ENCODE measurements at regions not wholly inside any gene's neighbourhood (a gene's known extent, or its start where the extent isn't known, plus 50 kb on each side); places are given as distances from the start of the nearest gene placed in this dataset.

DNA sequence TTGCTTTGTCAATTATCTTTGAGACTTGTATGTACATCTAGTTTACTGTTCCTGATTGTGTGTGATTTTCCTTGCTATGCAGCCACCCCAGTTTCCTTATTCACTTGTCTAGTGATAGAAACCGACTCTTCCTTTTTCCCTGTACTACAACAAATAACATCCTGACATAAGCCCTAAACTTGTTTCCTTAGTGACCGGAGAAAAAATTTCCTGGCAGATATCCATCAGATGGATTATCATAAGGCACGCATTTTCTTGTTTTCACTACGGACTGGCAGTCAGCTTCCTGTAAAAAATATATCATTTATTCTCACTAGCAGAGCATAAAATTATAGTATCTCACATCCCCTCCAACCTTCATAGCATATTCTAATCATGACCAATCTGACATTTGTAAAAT is 410.7 kb downstream of the CENPC start:
- Mint-ChIP-seq H3K4me3 (no peak overlapping the region), H3K27me3 (ENCODE audit: low read depth) (no peaks in the 10 kb centered on the region), H3K27ac (ENCODE audit: unreplicated experiment) (no peak overlapping the region), H3K9me3 (no peaks in the 10 kb centered on the region), H3K4me1 (peaks cover 11% of the 10 kb centered on the region), H3K36me3 (ENCODE audit: low read depth) (no peaks in the 10 kb centered on the region)
- TF ChIP-seq, protein P1, sequence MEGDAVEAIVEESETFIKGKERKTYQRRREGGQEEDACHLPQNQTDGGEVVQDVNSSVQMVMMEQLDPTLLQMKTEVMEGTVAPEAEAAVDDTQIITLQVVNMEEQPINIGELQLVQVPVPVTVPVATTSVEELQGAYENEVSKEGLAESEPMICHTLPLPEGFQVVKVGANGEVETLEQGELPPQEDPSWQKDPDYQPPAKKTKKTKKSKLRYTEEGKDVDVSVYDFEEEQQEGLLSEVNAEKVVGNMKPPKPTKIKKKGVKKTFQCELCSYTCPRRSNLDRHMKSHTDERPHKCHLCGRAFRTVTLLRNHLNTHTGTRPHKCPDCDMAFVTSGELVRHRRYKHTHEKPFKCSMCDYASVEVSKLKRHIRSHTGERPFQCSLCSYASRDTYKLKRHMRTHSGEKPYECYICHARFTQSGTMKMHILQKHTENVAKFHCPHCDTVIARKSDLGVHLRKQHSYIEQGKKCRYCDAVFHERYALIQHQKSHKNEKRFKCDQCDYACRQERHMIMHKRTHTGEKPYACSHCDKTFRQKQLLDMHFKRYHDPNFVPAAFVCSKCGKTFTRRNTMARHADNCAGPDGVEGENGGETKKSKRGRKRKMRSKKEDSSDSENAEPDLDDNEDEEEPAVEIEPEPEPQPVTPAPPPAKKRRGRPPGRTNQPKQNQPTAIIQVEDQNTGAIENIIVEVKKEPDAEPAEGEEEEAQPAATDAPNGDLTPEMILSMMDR (conservative IDR thresholded peaks at IDR 0.05): no peak
- DNase-seq (ENCODE audit: low read depth, low spot score): no peak

DNA sequence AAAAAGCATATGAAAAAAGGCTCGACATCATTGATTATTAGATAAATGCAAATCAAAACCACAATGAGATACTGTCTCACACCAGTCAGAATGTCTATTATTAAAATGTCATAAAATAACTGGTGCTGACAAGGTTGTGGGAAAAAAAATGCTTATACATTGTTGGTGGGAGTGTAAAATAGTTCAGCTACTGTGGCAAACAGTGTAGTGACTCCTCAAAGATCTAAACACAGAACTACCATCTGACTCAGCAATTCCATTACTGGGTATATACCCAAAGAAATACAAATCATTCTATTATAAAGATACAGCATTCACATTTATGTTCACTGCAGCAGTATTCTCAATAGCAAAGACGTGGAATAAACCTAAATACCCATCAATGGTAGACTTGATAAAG is 412.1 kb downstream of the CENPC start:
- H3K27me3 Mint-ChIP-seq (ENCODE audit: low read depth): no peaks in the 10 kb centered on the region
- no peak overlapping the region for H3K4me3 Mint-ChIP-seq
- TF ChIP-seq, protein P1 (conservative IDR thresholded peaks at IDR 0.05): no peak
- no peaks in the 10 kb centered on the region for H3K36me3 Mint-ChIP-seq (ENCODE audit: low read depth)
- no peak overlapping the region for H3K27ac Mint-ChIP-seq (ENCODE audit: unreplicated experiment)
- no peaks in the 10 kb centered on the region for H3K9me3 Mint-ChIP-seq
- no peak for DNase-seq (ENCODE audit: low read depth, low spot score)
- peaks cover 11% of the 10 kb centered on the region for H3K4me1 Mint-ChIP-seq

DNA sequence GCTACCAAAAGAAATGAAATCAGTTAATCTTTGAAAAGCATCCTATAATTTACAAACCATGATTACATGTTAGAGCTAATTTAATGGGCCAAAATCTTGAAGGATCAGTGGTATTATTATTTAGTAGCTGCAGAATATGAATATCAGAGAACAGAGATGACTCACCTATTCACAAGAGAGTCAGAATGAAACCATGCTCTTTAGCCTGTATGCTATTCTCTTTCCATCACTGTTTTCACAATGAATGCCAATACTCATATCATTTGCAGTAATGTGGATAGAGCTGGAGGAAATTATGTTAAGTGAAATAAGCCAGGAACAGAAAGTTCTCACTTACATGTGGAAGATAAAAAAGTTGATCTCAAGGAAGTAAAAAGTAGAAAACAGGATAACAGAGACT is 414.1 kb downstream of the CENPC start:
- Mint-ChIP-seq H3K4me1 (peaks cover 6% of the 10 kb centered on the region), H3K27ac (ENCODE audit: unreplicated experiment) (no peak overlapping the region), H3K27me3 (ENCODE audit: low read depth) (no peaks in the 10 kb centered on the region), H3K9me3 (no peaks in the 10 kb centered on the region), H3K36me3 (ENCODE audit: low read depth) (no peaks in the 10 kb centered on the region), H3K4me3 (no peak overlapping the region)
- TF ChIP-seq, protein P1 (conservative IDR thresholded peaks at IDR 0.05): no peak
- DNase-seq (ENCODE audit: low read depth, low spot score): no peak

DNA sequence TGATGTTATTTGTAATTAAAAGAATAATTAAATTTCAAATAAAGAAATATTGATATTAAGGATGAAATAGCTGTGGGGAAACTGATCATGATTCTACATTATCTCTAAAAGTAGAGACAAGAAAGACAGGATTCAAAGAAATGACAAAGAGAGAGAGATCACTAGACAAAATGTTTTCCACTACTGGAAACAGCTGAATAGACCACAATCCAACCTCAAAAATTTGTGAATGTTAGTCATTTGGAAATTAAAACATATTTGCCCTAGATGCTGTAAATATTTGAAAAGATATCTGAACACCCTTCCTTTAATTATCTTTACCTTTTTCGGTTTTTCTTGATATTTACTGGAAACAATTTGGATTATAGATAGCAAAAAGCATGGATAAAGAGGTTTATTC is 414.9 kb downstream of the CENPC start:
- TF ChIP-seq, protein P1 (conservative IDR thresholded peaks at IDR 0.05): no peak
- H3K27ac Mint-ChIP-seq (ENCODE audit: unreplicated experiment): no peak overlapping the region
- no peaks in the 10 kb centered on the region for H3K9me3 Mint-ChIP-seq
- no peak overlapping the region for H3K4me3 Mint-ChIP-seq
- DNase-seq (ENCODE audit: low read depth, low spot score): no peak
- H3K36me3 Mint-ChIP-seq (ENCODE audit: low read depth): no peaks in the 10 kb centered on the region
- no peaks in the 10 kb centered on the region for H3K27me3 Mint-ChIP-seq (ENCODE audit: low read depth)
- H3K4me1 Mint-ChIP-seq: peaks cover 6% of the 10 kb centered on the region

DNA sequence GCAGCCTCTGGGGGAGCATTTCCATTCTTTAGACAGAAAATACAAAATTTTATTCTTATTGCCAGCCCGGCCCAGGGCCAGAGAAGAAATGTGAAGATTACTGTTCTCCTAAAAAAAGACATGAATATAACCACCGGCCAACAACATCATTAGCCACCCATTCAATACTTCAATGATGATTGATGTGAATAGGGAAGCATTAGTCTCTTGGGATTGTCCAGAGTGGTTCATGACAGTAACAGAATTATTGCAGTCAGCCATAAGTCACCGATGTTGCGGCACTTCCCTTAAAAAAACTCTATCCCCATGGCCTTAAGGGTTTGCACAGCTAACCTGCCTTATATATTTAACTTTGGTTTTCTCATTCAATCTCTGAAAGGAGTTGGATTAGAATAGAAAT is 418.7 kb downstream of the CENPC start:
- peaks cover 3% of the 10 kb centered on the region for H3K9me3 Mint-ChIP-seq
- TF ChIP-seq, protein P1 (conservative IDR thresholded peaks at IDR 0.05): no peak
- H3K36me3 Mint-ChIP-seq (ENCODE audit: low read depth): no peaks in the 10 kb centered on the region
- H3K27me3 Mint-ChIP-seq (ENCODE audit: low read depth): no peaks in the 10 kb centered on the region
- no peak for DNase-seq (ENCODE audit: low read depth, low spot score)
- no peak overlapping the region for H3K27ac Mint-ChIP-seq (ENCODE audit: unreplicated experiment)
- H3K4me1 Mint-ChIP-seq: no peaks in the 10 kb centered on the region
- no peak overlapping the region for H3K4me3 Mint-ChIP-seq
